GM23338 (cell line): ENCODE measurements at regions not wholly inside any gene's neighbourhood (a gene's known extent, or its start where the extent isn't known, plus 50 kb on each side); places are given as distances from the start of the nearest gene placed in this dataset.
"Not testable (repeated sequence)": the region's sequence is repeated elsewhere in the genome, so short reads cannot be mapped to it uniquely, and the experiment has no call there.

Experiments used
- CTCF ChIP-seq, 2 experiments: fragments of 200-600 bp in 1 of 2; sonication (generic) in 1 of 2; conservative IDR thresholded peaks; 2 replicates each; pipeline versions ENCODE4 v1.5.1 to v1.6.1; 2016 to 2017; ENCODE audit warnings: antibody characterized with exemption in 2 of 2, low read depth in 2 of 2, mild to moderate bottlenecking in 2 of 2, moderate library complexity in 1 of 2
- ETS1 ChIP-seq: IDR thresholded peaks from 2 replicates; pipeline ENCODE4 v1.6.1; 2016; ENCODE audit warnings: antibody characterized with exemption
- EZH2 ChIP-seq: fragments of 200-600 bp; sonication (generic); IDR thresholded peaks from one replicate; pipeline ENCODE4 v1.8.0; 2017; ENCODE audit warnings: antibody characterized with exemption, mild to moderate bottlenecking, low read depth; ENCODE audit not compliant: unreplicated experiment
- EZH2phosphoT487 ChIP-seq: fragments of 200-600 bp; sonication (generic); IDR thresholded peaks from one replicate; pipeline ENCODE4 v1.8.1; 2018; ENCODE audit warnings: antibody characterized with exemption; ENCODE audit not compliant: unreplicated experiment
- POLR2AphosphoS5 ChIP-seq: IDR thresholded peaks from 2 replicates; pipeline ENCODE4 v1.6.1; 2016; ENCODE audit warnings: antibody characterized with exemption, low read depth

DNA sequence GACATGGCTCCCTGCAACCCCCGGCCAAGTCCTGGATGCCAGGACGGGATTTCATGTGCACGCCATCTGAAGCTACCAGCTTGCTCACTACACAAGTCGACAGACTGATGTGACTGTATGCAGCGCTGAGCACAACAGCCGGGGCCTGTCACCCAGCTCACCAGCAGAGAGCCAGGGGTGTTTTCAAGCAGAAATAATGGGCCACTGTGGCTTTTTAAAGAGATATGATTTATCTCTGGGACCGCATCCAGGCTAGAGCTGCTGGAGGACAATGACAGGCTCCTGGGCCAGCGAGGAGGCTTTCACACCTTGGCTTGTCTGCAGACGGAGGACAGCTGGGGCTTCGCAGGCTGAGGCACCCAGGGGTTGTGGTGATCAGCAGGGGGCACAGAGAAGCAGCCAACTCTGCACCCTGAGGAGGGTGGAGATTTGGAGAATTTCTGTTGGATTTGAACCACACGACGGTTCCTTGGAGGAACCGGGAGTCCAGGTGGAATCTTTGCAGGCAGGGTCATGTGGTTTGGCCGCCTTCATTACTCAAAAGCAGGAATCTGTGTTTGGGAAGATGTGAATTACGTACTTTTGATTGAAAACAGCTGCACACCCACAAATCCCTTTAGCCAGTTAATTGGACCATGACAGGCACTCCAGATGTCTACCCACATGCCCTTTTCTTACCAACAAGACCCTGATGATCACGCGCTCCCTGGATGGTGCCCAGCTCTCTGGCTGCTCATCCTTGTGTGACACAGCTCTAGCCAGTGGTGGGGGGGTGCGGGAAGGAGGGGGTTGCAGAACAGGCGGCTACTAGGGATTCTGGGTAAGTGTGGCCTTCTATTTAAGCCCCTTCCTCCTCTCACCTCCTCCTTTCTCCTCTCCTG lies 430.6 kb downstream of the PREX1 start:
- not testable (repeated sequence) for TF ChIP-seq CTCF (conservative IDR thresholded peaks at IDR 0.05; ENCODE audit: low read depth in 2 of 2); POLR2AphosphoS5; EZH2phosphoT487; ETS1; EZH2
